HL-60/S4 (cell line): ENCODE measurements at regions not wholly inside any gene's neighbourhood (a gene's known extent, or its start where the extent isn't known, plus 50 kb on each side); places are given as distances from the start of the nearest gene placed in this dataset.

ENCODE experiments used
- in situ Hi-C: fragments of 300-500 bp; cut with MboI; formaldehyde crosslinking; loops from 2 replicates; pipeline ENCODE4 v1.14.3; 2022; ENCODE audit warnings: low sequenced_read_pairs

GRCh38 chr4:17126321-17126966, 228.0 kb upstream of the LDB2 start:
- in situ Hi-C loops, result no loop called here

GRCh38 chr4:17124767-17125166, 226.3 kb upstream of the LDB2 start:
- in situ Hi-C loops, result no loop called here

GRCh38 chr4:17120761-17121160, 222.3 kb upstream of the LDB2 start:
- in situ Hi-C loops, result no loop called here

GRCh38 chr4:17117746-17118145, 219.3 kb upstream of the LDB2 start:
- in situ Hi-C loops, result no loop called here

- in situ Hi-C loops, result no loop called here
Measured at GRCh38 chr4:17115583-17115982, 217.1 kb upstream of the LDB2 start.

GRCh38 chr4:17112292-17112659, 213.8 kb upstream of the LDB2 start:
- in situ Hi-C loops, result no loop called here

GRCh38 chr4:17109126-17109525, 210.7 kb upstream of the LDB2 start:
- in situ Hi-C loops, result no loop called here

- in situ Hi-C loops, result no loop called here
Measured at GRCh38 chr4:17103231-17103630, 204.8 kb upstream of the LDB2 start.

- in situ Hi-C loops, result no loop called here
Measured at GRCh38 chr4:17098996-17099395, 200.6 kb upstream of the LDB2 start.

GRCh38 chr4:17098401-17098800, 200.0 kb upstream of the LDB2 start:
- in situ Hi-C loops, result no loop called here

- in situ Hi-C loops, result no loop called here
Measured at GRCh38 chr4:17097362-17097761, 198.9 kb upstream of the LDB2 start.

- in situ Hi-C loops, result no loop called here
Measured at GRCh38 chr4:17096692-17097091, 198.2 kb upstream of the LDB2 start.

- in situ Hi-C loops, result no loop called here
Measured at GRCh38 chr4:17095771-17096170, 197.3 kb upstream of the LDB2 start.

GRCh38 chr4:17094876-17095210, 196.4 kb upstream of the LDB2 start:
- in situ Hi-C loops, result no loop called here

- in situ Hi-C loops, result no loop called here
Measured at GRCh38 chr4:17094159-17094875, 195.9 kb upstream of the LDB2 start.

- in situ Hi-C loops, result no loop called here
Measured at GRCh38 chr4:17093481-17093880, 195.0 kb upstream of the LDB2 start.

- in situ Hi-C loops, result no loop called here
Measured at GRCh38 chr4:17092736-17093437, 194.4 kb upstream of the LDB2 start.

- in situ Hi-C loops, result no loop called here
Measured at GRCh38 chr4:17091104-17091503, 192.7 kb upstream of the LDB2 start.

GRCh38 chr4:17090063-17090462, 191.6 kb upstream of the LDB2 start:
- in situ Hi-C loops, result no loop called here

- in situ Hi-C loops, result no loop called here
Measured at GRCh38 chr4:17085416-17085815, 187.0 kb upstream of the LDB2 start.

- in situ Hi-C loops, result no loop called here
Measured at GRCh38 chr4:17082186-17082585, 183.7 kb upstream of the LDB2 start.

- in situ Hi-C loops, result no loop called here
Measured at GRCh38 chr4:17081179-17081578, 182.7 kb upstream of the LDB2 start.
